Suprapubic skin (tissue), 4 donors: ENCODE measurements at regions not wholly inside any gene's neighbourhood (a gene's known extent, or its start where the extent isn't known, plus 50 kb on each side); places are given as distances from the start of the nearest gene placed in this dataset.

ENCODE experiments used
- DNase-seq, 2 donors: peaks; one replicate each; pipeline ENCODE4 v3.0.0-alpha.2; 2019; ENCODE audit warnings: low spot score in 2 of 2
- H3K27ac ChIP-seq: fragments of 200-600 bp; sonication (generic); one replicate; pipeline ENCODE4 v1.5.1; 2019
- H3K27me3 ChIP-seq: fragments of 200-600 bp; sonication (generic); one replicate; pipeline ENCODE4 v1.5.1; 2019
- H3K36me3 ChIP-seq: fragments of 200-600 bp; sonication (generic); one replicate; pipeline ENCODE4 v1.5.1; 2019
- H3K4me1 ChIP-seq: fragments of 200-600 bp; sonication (generic); one replicate; pipeline ENCODE4 v1.5.1; 2019
- H3K4me3 ChIP-seq: fragments of 200-600 bp; sonication (generic); one replicate; pipeline ENCODE4 v1.5.1; 2019; ENCODE audit warnings: mild to moderate bottlenecking
- H3K9me3 ChIP-seq: fragments of 200-600 bp; sonication (generic); one replicate; pipeline ENCODE4 v1.5.1; 2019
- CTCF ChIP-seq, 2 donors: fragments of 200-600 bp in 1 of 2; fragments of 450-650 bp in 1 of 2; sonication (generic) in 1 of 2; IDR thresholded peaks; one replicate each; pipeline ENCODE4 v1.5.1; 2016 to 2019; ENCODE audit warnings: antibody characterized with exemption in 2 of 2, mild to moderate bottlenecking in 1 of 2, moderate library complexity in 1 of 2
- EP300 ChIP-seq: sonication (generic); formaldehyde crosslinking; IDR thresholded peaks from one replicate; pipeline ENCODE4 v1.6.1; 2017; ENCODE audit warnings: antibody characterized with exemption
- POLR2A ChIP-seq, 2 donors: fragments of 450-650 bp; IDR thresholded peaks; one replicate each; pipeline ENCODE4 v1.6.1; 2017; ENCODE audit warnings: antibody characterized with exemption in 2 of 2, mild to moderate bottlenecking in 2 of 2, moderate library complexity in 2 of 2
- POLR2AphosphoS5 ChIP-seq, 3 donors: sonication (generic); formaldehyde crosslinking; IDR thresholded peaks; one replicate each; pipeline ENCODE4 v1.6.1; 2017; ENCODE audit warnings: antibody characterized with exemption in 3 of 3
- WGBS: methylation state at CpG from one replicate; pipeline ENCODE4 v1.1.5; 2018; 5-methylcytosine and 5-hydroxymethylcytosine counted together

GRCh38 chr6:114564302-114564933 is 221.6 kb upstream of the HS3ST5 start:
- TF ChIP-seq CTCF (IDR thresholded peaks at IDR 0.05) (no peak), POLR2A (IDR thresholded peaks at IDR 0.05) (no peak), EP300 (no peak), POLR2AphosphoS5 (IDR thresholded peaks at IDR 0.05) (no peak)

GRCh38 chr6:114559419-114559818 is 216.6 kb upstream of the HS3ST5 start:
- 49% methylated on average over 1 of the region's 1 CpG for WGBS
- no peak for TF ChIP-seq EP300
- TF ChIP-seq CTCF (IDR thresholded peaks at IDR 0.05): no peak
- no peak for TF ChIP-seq POLR2AphosphoS5 (IDR thresholded peaks at IDR 0.05)
- no peak for TF ChIP-seq POLR2A (IDR thresholded peaks at IDR 0.05)
- DNase-seq: no peak
- no peaks in the 10 kb centered on the region for H3K27me3 ChIP-seq
- H3K36me3 ChIP-seq: no peaks in the 10 kb centered on the region
- H3K4me1 ChIP-seq: no peaks in the 10 kb centered on the region
- no peaks in the 10 kb centered on the region for H3K9me3 ChIP-seq
- H3K4me3 ChIP-seq: no peak overlapping the region
- no peak overlapping the region for H3K27ac ChIP-seq

More at GRCh38 chr6:114564302-114564933, 221.6 kb upstream of the HS3ST5 start:
- WGBS: 73% methylated on average over 9 of the region's 9 CpGs
- H3K9me3 ChIP-seq: no peaks in the 10 kb centered on the region
- no peak overlapping the region for H3K4me3 ChIP-seq
- H3K4me1 ChIP-seq: no peaks in the 10 kb centered on the region
- H3K27me3 ChIP-seq: no peaks in the 10 kb centered on the region
- H3K27ac ChIP-seq: no peak overlapping the region
- H3K36me3 ChIP-seq: no peaks in the 10 kb centered on the region
- no peak for DNase-seq

GRCh38 chr6:114558153-114558552 is 215.3 kb upstream of the HS3ST5 start:
- no peak overlapping the region for H3K4me3 ChIP-seq
- H3K36me3 ChIP-seq: no peaks in the 10 kb centered on the region
- no peaks in the 10 kb centered on the region for H3K4me1 ChIP-seq
- DNase-seq: no peak
- no peaks in the 10 kb centered on the region for H3K27me3 ChIP-seq
- H3K9me3 ChIP-seq: no peaks in the 10 kb centered on the region
- no peak for TF ChIP-seq POLR2AphosphoS5 (IDR thresholded peaks at IDR 0.05)
- no peak for TF ChIP-seq EP300
- no peak for TF ChIP-seq POLR2A (IDR thresholded peaks at IDR 0.05)
- no peak for TF ChIP-seq CTCF (IDR thresholded peaks at IDR 0.05)
- H3K27ac ChIP-seq: no peak overlapping the region

- H3K9me3 ChIP-seq: no peaks in the 10 kb centered on the region
- H3K27me3 ChIP-seq: no peaks in the 10 kb centered on the region
- 71% methylated on average over 3 of the region's 3 CpGs for WGBS
- no peak overlapping the region for H3K27ac ChIP-seq
- TF ChIP-seq EP300 (no peak), POLR2A (IDR thresholded peaks at IDR 0.05) (no peak), CTCF (IDR thresholded peaks at IDR 0.05) (no peak), POLR2AphosphoS5 (IDR thresholded peaks at IDR 0.05) (no peak)
- no peak overlapping the region for H3K4me3 ChIP-seq
- H3K4me1 ChIP-seq: no peaks in the 10 kb centered on the region
- H3K36me3 ChIP-seq: no peaks in the 10 kb centered on the region
- no peak for DNase-seq
Observed at GRCh38 chr6:114556846-114557488, 214.1 kb upstream of the HS3ST5 start.

GRCh38 chr6:114550316-114550715 is 207.5 kb upstream of the HS3ST5 start:
- no peaks in the 10 kb centered on the region for H3K9me3 ChIP-seq
- H3K4me3 ChIP-seq: no peak overlapping the region
- no peak overlapping the region for H3K27ac ChIP-seq
- TF ChIP-seq EP300: no peak
- TF ChIP-seq POLR2AphosphoS5 (IDR thresholded peaks at IDR 0.05): no peak
- TF ChIP-seq POLR2A (IDR thresholded peaks at IDR 0.05): no peak
- no peak for TF ChIP-seq CTCF (IDR thresholded peaks at IDR 0.05)
- WGBS: 86% methylated on average over 2 of the region's 2 CpGs
- no peaks in the 10 kb centered on the region for H3K4me1 ChIP-seq
- no peak for DNase-seq
- no peaks in the 10 kb centered on the region for H3K36me3 ChIP-seq
- H3K27me3 ChIP-seq: no peaks in the 10 kb centered on the region
